SH-SY5Y (cell line): ENCODE measurements at regions not wholly inside any gene's neighbourhood (a gene's known extent, or its start where the extent isn't known, plus 50 kb on each side); places are given as distances from the start of the nearest gene placed in this dataset.

ENCODE experiments used
- GATA2 ChIP-seq: IDR thresholded peaks from 2 replicates; pipeline ENCODE4 v1.6.1; 2011; ENCODE audit warnings: mild to moderate bottlenecking, low read depth, low read length
- GATA3 ChIP-seq: IDR thresholded peaks from 2 replicates; pipeline ENCODE4 v1.6.1; 2011; ENCODE audit warnings: low read depth, mild to moderate bottlenecking, low read length, moderate library complexity

GRCh38 chr14:49250109-49250508 lies 336.1 kb downstream of the RPS29 start:
- TF ChIP-seq GATA2 (no peak), GATA3 (no peak)
